HuH-7.5 (cell line): ENCODE measurements at regions not wholly inside any gene's neighbourhood (a gene's known extent, or its start where the extent isn't known, plus 50 kb on each side); places are given as distances from the start of the nearest gene placed in this dataset.

Source experiments
- DNase-seq: peaks from one replicate; pipeline ENCODE4 v3.0.0; 2011; ENCODE audit warnings: low spot score

- no peak for DNase-seq
Measured at GRCh38 chr7:33757050-33757449, 148.3 kb upstream of the BMPER start.

GRCh38 chr7:33757563-33758165 is 147.7 kb upstream of the BMPER start:
- DNase-seq = no peak

DNA sequence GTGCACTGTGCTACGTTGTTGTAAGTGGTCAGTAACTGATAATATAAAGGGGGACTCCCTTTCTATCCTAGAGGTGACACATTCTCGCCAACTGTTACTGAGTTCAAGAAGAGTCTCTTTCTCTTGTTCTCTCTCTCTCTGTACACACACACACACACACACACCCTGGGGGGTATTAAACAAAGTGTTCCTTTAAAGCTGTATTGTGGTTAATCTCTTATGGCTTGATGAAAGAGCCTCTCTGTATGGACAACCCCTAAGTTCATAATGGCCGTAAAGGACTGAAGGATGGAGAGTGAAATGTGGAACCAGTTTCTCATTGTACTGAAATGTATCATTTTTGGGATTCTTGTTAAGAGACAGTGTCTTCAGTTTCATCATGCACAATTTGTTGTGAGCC is 145.2 kb upstream of the BMPER start:
- no peak for DNase-seq

DNA sequence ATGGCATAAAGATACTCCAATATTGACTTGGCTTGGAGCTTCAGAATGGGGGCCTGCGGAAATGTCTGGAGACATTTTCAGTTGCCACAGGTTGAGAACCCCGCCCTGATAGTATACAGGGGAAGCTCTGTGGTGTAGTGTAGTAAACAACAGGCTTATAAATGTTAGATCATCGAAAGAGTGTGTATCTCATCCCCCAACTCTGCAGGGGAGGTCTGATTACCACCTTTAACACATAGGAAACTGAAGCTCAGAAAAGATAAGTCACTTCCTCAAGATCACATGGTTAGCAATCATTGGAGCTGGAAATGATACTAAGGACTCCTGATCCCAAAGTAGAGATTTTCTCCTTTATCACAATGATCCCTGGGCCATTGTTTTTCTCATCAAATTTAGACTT is 144.5 kb upstream of the BMPER start:
- no peak for DNase-seq

DNA sequence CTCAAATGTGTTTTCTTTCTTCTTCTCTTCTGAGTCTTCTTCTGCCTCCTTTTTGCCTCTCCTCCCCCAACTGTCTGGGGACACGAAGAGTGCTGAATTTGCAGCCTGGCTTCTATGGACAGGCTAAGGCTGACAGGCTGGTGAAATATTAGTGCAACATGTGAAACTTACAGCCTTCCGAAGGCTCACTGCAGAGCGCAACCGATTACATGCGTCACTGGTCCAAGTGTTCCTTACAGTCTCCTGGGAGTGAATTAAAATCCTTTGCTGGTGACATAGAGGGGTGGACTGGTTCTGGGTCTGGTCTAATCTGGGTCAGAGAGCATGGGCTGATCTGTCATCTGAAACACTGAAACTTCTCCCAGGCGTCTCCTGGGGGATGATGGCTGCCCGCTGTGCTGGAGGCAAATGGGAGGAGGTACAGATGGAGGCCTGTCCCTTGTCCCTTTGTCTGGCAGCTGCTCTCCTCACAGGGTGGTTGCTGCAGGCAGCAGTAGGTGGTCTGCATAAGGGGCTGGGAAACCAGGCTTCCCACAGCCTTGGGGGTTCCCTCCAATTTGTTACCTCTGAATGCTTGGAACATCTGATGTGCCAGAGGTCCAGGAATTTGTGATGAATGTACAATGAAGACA is 143.8 kb upstream of the BMPER start:
- DNase-seq = no peak

DNA sequence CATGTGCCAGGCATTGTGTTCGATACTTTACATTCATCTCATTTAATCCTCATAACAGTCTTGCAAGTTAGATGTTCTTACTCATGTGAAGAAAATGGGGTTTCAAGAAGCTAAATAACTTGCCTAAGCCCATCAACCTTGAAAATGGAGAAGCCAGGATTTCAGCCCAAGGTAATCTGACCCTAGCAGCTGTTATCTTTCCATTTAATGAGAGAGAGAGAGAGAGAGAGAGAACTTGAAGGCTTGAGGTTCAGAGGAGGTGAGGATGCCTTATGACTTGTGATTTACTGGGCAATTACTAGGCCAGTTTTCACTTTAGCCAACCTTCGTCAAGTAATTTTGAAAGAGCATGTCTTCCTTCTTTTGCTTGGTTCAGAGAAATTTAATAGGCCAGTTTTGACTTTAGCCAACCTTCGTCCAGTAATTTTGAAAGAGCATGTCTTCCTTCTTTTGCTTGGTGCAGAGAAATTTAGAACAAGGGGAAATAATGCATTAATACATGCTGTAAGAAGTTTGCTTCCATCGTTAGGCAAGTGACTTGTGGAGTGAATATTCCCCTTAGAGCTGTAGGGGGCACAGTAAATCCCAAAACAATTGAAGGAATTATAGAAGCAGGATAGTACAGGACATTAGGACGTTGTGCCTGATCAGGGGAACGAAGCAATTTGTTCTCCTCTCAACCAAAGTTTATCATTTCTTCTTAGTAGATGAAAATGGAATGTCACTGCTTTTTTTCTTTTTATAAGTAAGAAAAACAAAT is 143.0 kb upstream of the BMPER start:
- no peak for DNase-seq

DNA sequence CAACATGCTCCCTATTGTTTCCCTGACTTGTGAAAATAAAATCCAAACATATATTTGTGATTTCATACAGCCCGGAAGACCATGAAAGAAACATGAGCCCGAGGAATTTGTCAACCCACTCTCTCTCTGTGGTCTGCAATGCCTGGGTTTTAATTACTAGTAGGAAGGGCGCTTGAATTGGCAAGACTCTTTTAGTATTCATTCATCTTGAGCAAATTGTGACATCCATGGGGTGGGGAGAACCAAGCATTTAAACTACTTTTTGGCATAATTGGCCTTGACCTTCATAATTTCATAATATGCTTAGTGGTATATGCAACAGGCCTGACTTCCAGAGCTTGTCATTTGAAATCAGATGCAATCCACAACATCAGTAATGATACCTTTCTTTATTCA is 142.4 kb upstream of the BMPER start:
- no peak for DNase-seq

GRCh38 chr7:33764752-33765451 is 140.4 kb upstream of the BMPER start:
- DNase-seq = no peak

DNA sequence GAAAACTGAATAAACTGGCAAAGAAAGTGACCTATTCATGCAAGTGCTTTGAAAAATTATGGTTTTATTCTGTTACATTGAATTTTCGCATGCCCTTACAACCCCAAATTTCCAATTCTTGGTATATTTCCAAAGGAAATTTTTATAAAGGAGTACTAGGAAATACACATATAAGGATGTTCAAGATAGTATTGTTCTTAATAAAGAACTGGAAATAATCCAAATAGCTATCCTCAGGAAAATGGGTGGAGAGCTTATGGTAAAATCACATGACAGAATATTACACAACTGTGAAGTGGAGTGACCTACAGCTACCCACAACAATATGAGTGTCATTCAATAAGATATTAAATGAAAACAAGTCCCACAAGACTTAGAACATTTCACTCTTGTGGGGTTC is 138.9 kb upstream of the BMPER start:
- no peak for DNase-seq

DNA sequence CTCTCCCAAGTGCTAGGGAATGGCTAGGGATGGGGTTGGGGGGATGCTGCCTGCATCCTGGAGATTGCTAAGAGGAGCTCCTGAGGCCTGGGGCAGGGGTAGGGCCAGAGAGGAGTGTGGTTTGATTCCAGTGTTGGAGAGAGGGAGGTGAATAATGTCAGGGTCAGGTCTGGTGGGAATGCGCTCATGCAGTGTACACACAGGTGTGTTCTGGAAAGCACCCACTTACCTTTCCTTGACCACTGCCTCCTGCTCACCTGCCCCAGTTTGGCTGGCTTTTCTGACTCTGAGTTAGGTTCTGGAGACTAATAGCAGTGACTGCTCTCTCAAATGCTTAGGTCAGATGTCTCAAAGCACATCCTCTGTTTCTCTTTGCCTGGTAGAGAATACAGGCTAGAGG is 135.4 kb upstream of the BMPER start:
- DNase-seq = no peak

DNA sequence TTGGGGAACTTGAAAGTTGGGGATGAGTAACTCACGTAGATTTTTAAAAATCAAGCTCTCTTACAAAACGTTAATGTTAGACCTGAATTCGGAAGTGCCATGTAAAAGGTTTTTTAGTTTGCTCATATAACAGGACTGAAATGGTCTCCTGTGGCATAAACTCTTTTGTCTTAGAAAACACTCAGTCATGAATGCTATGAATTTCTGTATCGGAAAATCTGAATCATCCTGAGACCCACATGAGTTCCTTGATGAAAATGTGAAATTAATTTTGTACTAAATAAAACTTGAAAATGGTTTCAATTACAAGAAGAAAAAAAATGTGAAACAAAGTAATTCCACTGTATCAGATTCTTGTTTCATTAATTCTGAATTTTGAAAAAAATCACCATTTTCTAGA is 134.8 kb upstream of the BMPER start:
- no peak for DNase-seq

DNA sequence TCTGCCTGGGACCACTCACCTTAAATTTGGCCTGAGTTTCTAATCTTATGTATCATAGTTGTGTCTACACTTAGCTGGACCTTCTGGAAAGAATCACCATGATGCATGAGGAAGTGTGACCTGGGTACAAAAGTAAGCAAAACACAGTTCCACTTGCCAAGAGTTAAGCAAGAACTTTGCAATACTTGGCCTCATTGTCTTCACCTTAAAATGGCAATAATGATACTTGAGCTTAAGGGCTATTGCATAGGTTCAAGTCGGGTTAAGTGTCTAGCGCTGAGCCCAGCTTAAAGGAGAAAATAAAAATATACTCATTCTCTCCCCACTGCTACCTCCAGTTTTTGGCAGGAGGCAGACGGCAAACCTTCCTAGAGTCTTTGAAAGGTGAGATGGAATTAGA is 133.9 kb upstream of the BMPER start:
- DNase-seq = no peak

DNA sequence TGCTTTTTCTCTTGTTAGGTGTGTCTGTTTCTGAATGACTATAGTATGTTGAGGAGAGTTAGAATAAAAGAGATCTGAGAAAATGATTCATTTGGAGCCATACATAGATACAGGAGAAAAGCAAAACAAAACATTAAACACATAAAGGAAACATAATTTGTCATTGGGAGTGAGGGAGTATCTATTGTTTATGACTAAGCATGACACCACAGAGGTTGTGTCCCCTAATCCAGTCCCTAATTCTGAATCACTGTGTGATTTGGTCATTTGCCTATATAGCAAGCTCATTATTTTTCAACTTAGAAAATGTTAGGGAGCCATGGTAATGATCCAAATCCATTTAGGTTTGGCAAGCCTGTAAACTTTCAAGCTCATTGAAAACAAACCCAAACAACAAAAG is 132.3 kb upstream of the BMPER start:
- no peak for DNase-seq

DNA sequence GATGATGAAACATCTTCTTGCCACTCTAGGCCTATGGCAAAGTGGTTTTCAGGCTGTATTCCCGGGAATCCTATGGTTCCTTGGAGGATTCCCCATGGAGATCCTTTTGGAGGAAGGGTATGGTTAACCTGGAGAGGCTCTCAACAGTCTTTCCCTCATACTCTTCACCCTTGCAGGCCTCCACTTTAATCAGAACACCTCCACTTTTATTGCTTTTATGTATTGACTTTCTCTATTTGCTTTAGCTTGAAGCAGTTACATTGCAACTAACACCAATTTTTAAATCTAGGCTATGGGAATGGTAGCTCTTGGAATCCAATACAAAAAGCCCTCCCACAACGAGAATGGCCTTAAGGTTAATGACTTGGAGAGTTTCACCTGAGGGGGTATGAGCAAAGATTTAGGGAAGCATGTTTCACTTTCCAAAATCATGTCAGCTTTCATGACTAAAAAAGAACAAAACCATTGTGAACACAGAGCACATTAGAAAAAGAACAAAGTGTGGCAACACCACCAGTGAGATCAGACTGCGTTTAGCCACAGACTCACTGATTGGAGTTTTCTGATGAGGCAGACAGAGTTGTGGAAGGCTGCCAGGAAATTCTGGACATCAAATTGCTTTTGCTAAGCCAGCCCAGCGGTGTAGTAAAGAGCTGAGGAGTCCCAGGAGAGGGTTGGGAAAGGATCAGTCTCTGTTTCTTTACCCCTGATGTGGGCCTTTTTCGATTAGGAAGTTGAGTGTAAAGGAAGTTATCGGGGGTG is 130.4 kb upstream of the BMPER start:
- DNase-seq = no peak

DNA sequence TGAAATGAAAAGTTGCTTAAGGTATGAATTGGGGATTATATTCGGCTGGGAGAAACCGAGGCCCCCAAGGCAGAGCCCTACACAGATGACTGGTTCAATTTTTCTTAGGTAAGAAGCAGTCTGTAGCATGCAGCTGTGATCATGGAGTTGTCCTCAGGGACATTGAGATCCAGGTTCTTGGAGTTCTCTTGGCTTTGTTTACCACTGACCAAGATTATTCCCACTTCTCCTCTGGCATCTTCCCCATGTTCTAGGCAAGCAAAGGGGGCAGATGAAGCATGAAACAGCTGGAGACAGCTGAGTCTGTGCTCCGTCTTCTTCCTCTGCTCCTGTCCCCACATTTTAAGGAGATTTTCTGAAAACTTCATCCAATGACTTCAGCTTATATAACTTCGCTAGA is 129.5 kb upstream of the BMPER start:
- DNase-seq = no peak

- DNase-seq = no peak
Measured at GRCh38 chr7:33776788-33777187, 128.6 kb upstream of the BMPER start.

GRCh38 chr7:33778195-33778594 is 127.1 kb upstream of the BMPER start:
- DNase-seq = no peak

DNA sequence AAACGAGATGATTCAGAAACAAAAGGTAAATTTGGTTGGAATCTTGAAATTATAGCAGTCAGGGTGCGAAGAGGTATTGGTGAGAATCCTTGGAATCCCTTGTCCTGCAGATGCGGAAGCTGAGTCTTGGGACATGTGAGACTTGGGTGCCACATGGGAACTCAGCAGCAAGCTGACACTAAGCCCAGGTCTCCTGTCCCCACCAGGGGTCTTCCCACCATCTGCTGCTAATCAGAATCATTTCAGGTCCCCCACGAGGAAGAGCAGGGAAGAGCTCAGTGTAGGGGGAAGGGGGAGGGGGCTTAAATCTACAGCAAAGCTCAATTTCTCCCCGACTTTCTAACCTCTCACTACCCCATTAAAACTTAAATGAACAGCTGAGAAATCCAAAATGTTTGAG is 126.1 kb upstream of the BMPER start:
- no peak for DNase-seq

GRCh38 chr7:33781167-33781566 is 124.2 kb upstream of the BMPER start:
- no peak for DNase-seq

GRCh38 chr7:33781796-33782195 is 123.5 kb upstream of the BMPER start:
- DNase-seq = no peak

- no peak for DNase-seq
Measured at GRCh38 chr7:33784000-33784399, 121.3 kb upstream of the BMPER start.

DNA sequence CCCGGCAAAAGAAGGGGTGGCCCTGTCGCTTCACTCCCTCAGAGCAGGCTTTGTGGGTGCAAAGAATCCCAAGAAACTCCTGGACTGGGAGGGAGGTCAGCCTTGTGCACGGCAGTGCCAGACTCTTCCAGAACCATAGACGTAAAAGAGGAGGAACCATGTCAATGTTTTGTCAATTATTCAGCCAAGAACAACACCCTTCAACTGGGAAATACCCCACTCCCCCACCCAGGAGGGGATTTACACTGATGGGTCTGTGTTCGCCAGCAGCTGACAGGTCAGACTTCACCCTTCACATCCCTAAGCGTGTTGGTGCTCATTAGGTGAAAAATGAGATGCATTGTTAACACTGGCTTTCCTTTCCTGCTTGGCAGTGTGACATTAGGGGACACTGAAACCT is 116.8 kb upstream of the BMPER start:
- DNase-seq = no peak
